K562 (cell line): ENCODE measurements at regions not wholly inside any gene's neighbourhood (a gene's known extent, or its start where the extent isn't known, plus 50 kb on each side); places are given as distances from the start of the nearest gene placed in this dataset.

ENCODE experiments used
- ATAC-seq: fragments of 200-7000 bp; cut with Tn5 transposase; 3 replicates; pipeline ENCODE4 v1.9.1; 2020; ENCODE audit warnings: moderate library complexity
- BruUV-seq: library from RNA; stranded (reverse); fragments of 400-500 nt; replicated peaks from 2 replicates; lab custom pipeline; 2021; lab: Mats Ljungman, UMichigan
- CTCF ChIA-PET: fragments of 300-600 bp; formaldehyde crosslinking; extraction: SDS; loops from one replicate; lab custom pipeline; 2021; ENCODE audit warnings: low intra/inter-chr PET ratio; lab: Yijun Ruan, JAX
- POLR2A ChIA-PET: fragments of 300-600, 350-650 bp; sonication (Branson Sonifier 250); formaldehyde crosslinking; extraction: SDS; loops from one replicate; lab custom pipeline; 2021; ENCODE audit warnings: antibody characterized with exemption, inconsistent platforms; lab: Yijun Ruan, JAX
- DNase-seq, 4 experiments: peaks; one replicate each; pipeline versions ENCODE4 v3.0.0 to v3.0.0-alpha.2; 2011 to 2018; ENCODE audit warnings: low spot score in 3 of 4, mixed read lengths in 3 of 4; ENCODE audit errors: extremely low read depth in 1 of 4
- FAIRE-seq: peaks from 2 replicates; lab custom pipeline; 2011; peaks lifted over from hg19 to GRCh38; lab: Jason Lieb, UNC
- H2AFZ ChIP-seq: 2 replicates; pipeline ENCODE4 v1.6.0; 2011; ENCODE audit warnings: low read depth, low read length, control low read depth, inconsistent platforms
- H3K27ac ChIP-seq: fragments of 200-600 bp; 3 replicates; pipeline ENCODE4 v1.8.0; 2011; ENCODE audit warnings: low read depth, mild to moderate bottlenecking, control low read depth, inconsistent platforms, low read length, moderate library complexity, mixed read lengths; ENCODE audit errors: extremely low read depth
- H3K27me3 ChIP-seq, 2 experiments: fragments of 300-600 bp in 1 of 2; 2 replicates in 1 of 2; 3 replicates in 1 of 2; pipeline versions ENCODE4 v1.6.0 to v1.8.0; 2011; ENCODE audit warnings: inconsistent platforms in 2 of 2, low read length in 2 of 2, mild to moderate bottlenecking in 1 of 2, mixed read lengths in 1 of 2, moderate library complexity in 1 of 2; ENCODE audit not compliant: control insufficient read depth in 2 of 2, insufficient read depth in 2 of 2
- H3K36me3 ChIP-seq: fragments of 300-600 bp; 3 replicates; pipeline ENCODE4 v1.8.0; 2011; ENCODE audit warnings: mild to moderate bottlenecking, low read length, inconsistent platforms; ENCODE audit not compliant: control insufficient read depth, insufficient read depth
- H3K4me1 ChIP-seq, 2 experiments: fragments of 200-600 bp in 1 of 2; replicated peaks in 1 of 2; 2 replicates in 1 of 2; 3 replicates in 1 of 2; pipeline versions ENCODE4 v1.5.1 to v1.8.0; 2011; ENCODE audit warnings: inconsistent platforms in 2 of 2, low read length in 2 of 2, mild to moderate bottlenecking in 1 of 2, mixed read lengths in 1 of 2, moderate library complexity in 1 of 2; ENCODE audit not compliant: control insufficient read depth in 2 of 2, insufficient read depth in 2 of 2
- H3K4me2 ChIP-seq: 2 replicates; pipeline ENCODE4 v1.6.1; 2011; ENCODE audit warnings: low read length, control low read depth, inconsistent platforms, mixed read lengths; ENCODE audit not compliant: insufficient read depth
- H3K4me3 ChIP-seq: fragments of 200-600 bp; sonication (generic), shearing (Covaris generic); 2 replicates; pipeline ENCODE4 v1.5.1; 2016; ENCODE audit warnings: control low read depth, inconsistent platforms
- H3K79me2 ChIP-seq: fragments of 200-600 bp; 3 replicates; pipeline ENCODE4 v1.8.0; 2011; ENCODE audit warnings: low read length, inconsistent platforms; ENCODE audit not compliant: control insufficient read depth, insufficient read depth
- H3K9ac ChIP-seq, 2 experiments: 2 replicates each; pipeline versions ENCODE4 v1.6.0 to v1.6.1; 2011; ENCODE audit warnings: low read depth in 2 of 2, low read length in 2 of 2, control low read depth in 1 of 2, inconsistent platforms in 1 of 2, mild to moderate bottlenecking in 1 of 2, mixed read lengths in 1 of 2; ENCODE audit not compliant: insufficient read depth in 1 of 2
- H3K9me1 ChIP-seq: one replicate; pipeline ENCODE4 v1.6.0; 2011; ENCODE audit warnings: inconsistent platforms, mild to moderate bottlenecking, low read length, moderate library complexity; ENCODE audit not compliant: control insufficient read depth, insufficient read depth
- H3K9me3 ChIP-seq: replicated peaks from 2 replicates; pipeline ENCODE4 v1.5.1; 2011; ENCODE audit warnings: low read depth, low read length, inconsistent platforms; ENCODE audit not compliant: control insufficient read depth, insufficient read depth
- H4K20me1 ChIP-seq: replicated peaks from 2 replicates; pipeline ENCODE4 v1.6.1; 2011; ENCODE audit warnings: low read length, inconsistent platforms, mixed read lengths; ENCODE audit not compliant: control insufficient read depth, insufficient read depth
- ARNT ChIP-seq, 2 experiments: fragments of 450-650 bp; IDR thresholded peaks; 2 replicates each; pipeline ENCODE4 v1.6.1; 2016; ENCODE audit warnings: mild to moderate bottlenecking in 1 of 2
- CBFA2T2 ChIP-seq: fragments of 450-650 bp; conservative IDR thresholded peaks from 2 replicates; pipeline ENCODE4 v1.6.1; 2017; ENCODE audit warnings: mild to moderate bottlenecking
- HDAC2 ChIP-seq: fragments of 450-650 bp; IDR thresholded peaks from 2 replicates; pipeline ENCODE4 v1.6.1; 2016; ENCODE audit warnings: mild to moderate bottlenecking
- IFI16 ChIP-seq: fragments of 250-450 bp; sonication (Bioruptor Pico); IDR thresholded peaks from 2 replicates; pipeline ENCODE4 v2.1.2; 2022; ENCODE audit warnings: mild to moderate bottlenecking, inconsistent platforms
- POLR2G ChIP-seq: fragments of 200-400 bp; formaldehyde crosslinking; IDR thresholded peaks from 2 replicates; pipeline ENCODE4 v1.6.1; 2017; ENCODE audit warnings: low read depth, mild to moderate bottlenecking, antibody characterized with exemption, low read length, moderate library complexity
- TEAD1 ChIP-seq, 2 experiments: fragments of 450-650 bp in 1 of 2; sonication (generic) in 1 of 2; formaldehyde crosslinking; IDR thresholded peaks; 2 replicates each; pipeline versions ENCODE4 v1.4.0 to v1.8.0; 2020 to 2022; ENCODE audit warnings: mild to moderate bottlenecking in 2 of 2, missing genetic modification reagents in 1 of 2
- ZNF311 ChIP-seq: fragments of 250-450 bp; sonication (Bioruptor Pico); IDR thresholded peaks from 2 replicates; pipeline ENCODE4 v1.4.0; 2020; ENCODE audit warnings: mild to moderate bottlenecking, moderate library complexity
- ZNF324 ChIP-seq: fragments of 250-450 bp; sonication (Bioruptor Pico); IDR thresholded peaks from 2 replicates; pipeline ENCODE4 v1.4.0; 2020; ENCODE audit warnings: mild to moderate bottlenecking
- WGBS: fragments of 100-300 bp; shearing (Covaris generic); methylation state at CpG from one replicate; pipeline ENCODE4 v1.1.6; 2016; ENCODE audit warnings: low coverage, mixed read lengths; ENCODE audit not compliant: insufficient coverage; ENCODE audit errors: missing lambda C conversion rate; 5-methylcytosine and 5-hydroxymethylcytosine counted together
- in situ Hi-C: fragments of 300-500 bp; cut with MboI; formaldehyde crosslinking; loops from 4 replicates; pipeline ENCODE4 v1.15.0; 2018; ENCODE audit warnings: inconsistent platforms, mixed read lengths
- intact Hi-C: fragments of 100-400 bp; cut with micrococcal nuclease; formaldehyde crosslinking; loops from 2 replicates; pipeline ENCODE4 v1.14.2; 2022
- TF ChIP-seq, protein P1 (sequence below): sonication (generic); formaldehyde crosslinking; IDR thresholded peaks from 2 replicates; pipeline ENCODE4 v1.8.1; 2023; ENCODE audit warnings: missing genetic modification reagents, mild to moderate bottlenecking, borderline replicate concordance
- TF ChIP-seq, protein P2 (sequence below): fragments of 200-800 bp; sonication (Bioruptor generic); IDR thresholded peaks from 2 replicates; pipeline ENCODE4 v1.6.1; 2017; ENCODE audit warnings: missing genetic modification characterization, missing compliant biosample characterization

DNA sequence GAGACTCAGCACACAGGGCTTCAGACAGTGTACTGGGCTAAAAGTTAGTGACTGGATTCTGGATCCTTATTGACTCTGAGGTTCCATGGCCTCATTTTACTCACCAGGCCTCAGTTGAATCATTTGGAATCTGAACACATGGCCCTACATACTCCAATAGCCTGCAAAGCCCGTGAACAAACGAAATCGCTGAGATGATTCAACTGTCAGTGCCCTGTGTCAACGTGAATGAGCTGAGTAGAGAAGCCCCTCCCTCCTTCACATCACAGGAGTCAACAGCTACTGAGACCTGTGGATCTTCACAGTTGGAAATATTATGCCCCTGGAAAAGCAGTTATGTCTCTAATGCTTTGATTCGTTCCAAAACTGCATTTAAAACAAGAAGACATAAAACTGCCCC lies 429.3 kb downstream of the GADD45G start:
- no TSS peak for BruUV-seq
- WGBS: 0% methylated on average over 5 of the region's 5 CpGs

More for the DNA sequence above, 429.3 kb downstream of the GADD45G start:
- no peak for TF ChIP-seq ZNF311
- no peak for TF ChIP-seq ZNF324
- no peak for TF ChIP-seq HDAC2
- no peak for TF ChIP-seq CBFA2T2
- no peak for TF ChIP-seq ARNT (IDR thresholded peaks at IDR 0.05)
- TF ChIP-seq, protein P1, sequence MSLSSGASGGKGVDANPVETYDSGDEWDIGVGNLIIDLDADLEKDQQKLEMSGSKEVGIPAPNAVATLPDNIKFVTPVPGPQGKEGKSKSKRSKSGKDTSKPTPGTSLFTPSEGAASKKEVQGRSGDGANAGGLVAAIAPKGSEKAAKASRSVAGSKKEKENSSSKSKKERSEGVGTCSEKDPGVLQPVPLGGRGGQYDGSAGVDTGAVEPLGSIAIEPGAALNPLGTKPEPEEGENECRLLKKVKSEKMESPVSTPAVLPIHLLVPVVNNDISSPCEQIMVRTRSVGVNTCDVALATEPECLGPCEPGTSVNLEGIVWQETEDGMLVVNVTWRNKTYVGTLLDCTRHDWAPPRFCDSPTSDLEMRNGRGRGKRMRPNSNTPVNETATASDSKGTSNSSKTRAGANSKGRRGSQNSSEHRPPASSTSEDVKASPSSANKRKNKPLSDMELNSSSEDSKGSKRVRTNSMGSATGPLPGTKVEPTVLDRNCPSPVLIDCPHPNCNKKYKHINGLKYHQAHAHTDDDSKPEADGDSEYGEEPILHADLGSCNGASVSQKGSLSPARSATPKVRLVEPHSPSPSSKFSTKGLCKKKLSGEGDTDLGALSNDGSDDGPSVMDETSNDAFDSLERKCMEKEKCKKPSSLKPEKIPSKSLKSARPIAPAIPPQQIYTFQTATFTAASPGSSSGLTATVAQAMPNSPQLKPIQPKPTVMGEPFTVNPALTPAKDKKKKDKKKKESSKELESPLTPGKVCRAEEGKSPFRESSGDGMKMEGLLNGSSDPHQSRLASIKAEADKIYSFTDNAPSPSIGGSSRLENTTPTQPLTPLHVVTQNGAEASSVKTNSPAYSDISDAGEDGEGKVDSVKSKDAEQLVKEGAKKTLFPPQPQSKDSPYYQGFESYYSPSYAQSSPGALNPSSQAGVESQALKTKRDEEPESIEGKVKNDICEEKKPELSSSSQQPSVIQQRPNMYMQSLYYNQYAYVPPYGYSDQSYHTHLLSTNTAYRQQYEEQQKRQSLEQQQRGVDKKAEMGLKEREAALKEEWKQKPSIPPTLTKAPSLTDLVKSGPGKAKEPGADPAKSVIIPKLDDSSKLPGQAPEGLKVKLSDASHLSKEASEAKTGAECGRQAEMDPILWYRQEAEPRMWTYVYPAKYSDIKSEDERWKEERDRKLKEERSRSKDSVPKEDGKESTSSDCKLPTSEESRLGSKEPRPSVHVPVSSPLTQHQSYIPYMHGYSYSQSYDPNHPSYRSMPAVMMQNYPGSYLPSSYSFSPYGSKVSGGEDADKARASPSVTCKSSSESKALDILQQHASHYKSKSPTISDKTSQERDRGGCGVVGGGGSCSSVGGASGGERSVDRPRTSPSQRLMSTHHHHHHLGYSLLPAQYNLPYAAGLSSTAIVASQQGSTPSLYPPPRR (CRISPR knock-in tag): no peak
- TF ChIP-seq, protein P2, sequence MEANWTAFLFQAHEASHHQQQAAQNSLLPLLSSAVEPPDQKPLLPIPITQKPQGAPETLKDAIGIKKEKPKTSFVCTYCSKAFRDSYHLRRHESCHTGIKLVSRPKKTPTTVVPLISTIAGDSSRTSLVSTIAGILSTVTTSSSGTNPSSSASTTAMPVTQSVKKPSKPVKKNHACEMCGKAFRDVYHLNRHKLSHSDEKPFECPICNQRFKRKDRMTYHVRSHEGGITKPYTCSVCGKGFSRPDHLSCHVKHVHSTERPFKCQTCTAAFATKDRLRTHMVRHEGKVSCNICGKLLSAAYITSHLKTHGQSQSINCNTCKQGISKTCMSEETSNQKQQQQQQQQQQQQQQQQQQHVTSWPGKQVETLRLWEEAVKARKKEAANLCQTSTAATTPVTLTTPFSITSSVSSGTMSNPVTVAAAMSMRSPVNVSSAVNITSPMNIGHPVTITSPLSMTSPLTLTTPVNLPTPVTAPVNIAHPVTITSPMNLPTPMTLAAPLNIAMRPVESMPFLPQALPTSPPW: no peak
- TF ChIP-seq IFI16 (CRISPR knock-in tag): no peak
- no peak for TF ChIP-seq POLR2G
- no peak for TF ChIP-seq TEAD1 (CRISPR knock-in tag; IDR thresholded peaks at IDR 0.05)
- Histone ChIP-seq H3K4me2 (no peak overlapping the region), H3K79me2 (no peaks in the 10 kb centered on the region), H3K9me1 (no peaks in the 10 kb centered on the region), H3K4me1 (no peaks in the 10 kb centered on the region), H4K20me1 (no peaks in the 10 kb centered on the region), H3K4me3 (no peak overlapping the region), H3K36me3 (no peaks in the 10 kb centered on the region), H3K9ac (no peak overlapping the region), H3K27ac (no peak overlapping the region), H3K9me3 (no peaks in the 10 kb centered on the region), H3K27me3 (no peaks in the 10 kb centered on the region), H2AFZ (no peak overlapping the region)
- DNase-seq (no peak), ATAC-seq (no peak), FAIRE-seq (no peak)
- ChIA-PET POLR2A (interaction anchor here (0.5 kb wide), 1 partner anchor 154 kb away, joined by 3 read pairs; no protein-coding TSS in a partner anchor), CTCF (no interaction called here)
- intact Hi-C loops (no loop called here), in situ Hi-C loops (no loop called here)
